IMR-90 (cell line): ENCODE measurements at regions not wholly inside any gene's neighbourhood (a gene's known extent, or its start where the extent isn't known, plus 50 kb on each side); places are given as distances from the start of the nearest gene placed in this dataset.
"Not testable (repeated sequence)": the region's sequence is repeated elsewhere in the genome, so short reads cannot be mapped to it uniquely, and the experiment has no call there.

Source experiments
- ATAC-seq: fragments of 200-7000 bp; cut with Tn5 transposase; 2 replicates; pipeline ENCODE4 v1.9.1; 2020; ENCODE audit warnings: low read depth, mild to moderate bottlenecking, moderate library complexity
- BruUV-seq: library from RNA; stranded (reverse); fragments of 400-500 nt; replicated peaks from 2 replicates; lab custom pipeline; 2021; lab: Mats Ljungman, UMichigan
- CTCF ChIA-PET: fragments of 300-600 bp; formaldehyde crosslinking; extraction: SDS; loops from one replicate; lab custom pipeline; 2021; ENCODE audit warnings: antibody characterized with exemption; lab: Yijun Ruan, JAX
- POLR2A ChIA-PET: fragments of 300-600 bp; sonication (Branson Sonifier 250); formaldehyde crosslinking; loops from one replicate; lab custom pipeline; 2022; ENCODE audit warnings: antibody characterized with exemption; ENCODE audit not compliant: unreplicated experiment; lab: Charles Lee
- DNase-seq: peaks from one replicate; pipeline ENCODE4 v3.0.0; 2013
- H2AFZ ChIP-seq: replicated peaks from 2 replicates; pipeline ENCODE3; 2013; ENCODE audit warnings: low read length, mild to moderate bottlenecking; ENCODE audit not compliant: poor library complexity
- H2AK5ac ChIP-seq: 2 replicates; pipeline ENCODE4 v1.6.1; 2013; ENCODE audit warnings: low read depth, low read length, inconsistent platforms
- H2AK9ac ChIP-seq: replicated peaks from 2 replicates; pipeline ENCODE3; 2013; ENCODE audit warnings: mild to moderate bottlenecking, low read depth, low read length, moderate library complexity; ENCODE audit not compliant: poor library complexity
- H2BK120ac ChIP-seq: 2 replicates; pipeline ENCODE4 v1.6.1; 2013; ENCODE audit warnings: low read depth, low read length, inconsistent platforms
- H2BK15ac ChIP-seq: 3 replicates; pipeline ENCODE4 v1.6.1; 2013; ENCODE audit warnings: low read depth, low read length, inconsistent platforms
- H2BK20ac ChIP-seq: 2 replicates; pipeline ENCODE4 v1.6.1; 2013; ENCODE audit warnings: low read depth, mild to moderate bottlenecking, inconsistent platforms, low read length, moderate library complexity
- H2BK5ac ChIP-seq: 2 replicates; pipeline ENCODE4 v1.6.1; 2013; ENCODE audit warnings: mild to moderate bottlenecking, low read depth, low read length, inconsistent platforms; ENCODE audit not compliant: poor library complexity, severe bottlenecking
- H3K14ac ChIP-seq: replicated peaks from 2 replicates; pipeline ENCODE4 v1.6.1; 2013; ENCODE audit warnings: low read depth, low read length, inconsistent platforms
- H3K18ac ChIP-seq: 2 replicates; pipeline ENCODE4 v1.6.1; 2013; ENCODE audit warnings: low read depth, low read length, control low read depth
- H3K23ac ChIP-seq: 2 replicates; pipeline ENCODE4 v1.6.1; 2013; ENCODE audit warnings: low read depth, low read length, inconsistent platforms
- H3K27ac ChIP-seq: 2 replicates; pipeline ENCODE4 v1.5.1; 2013; ENCODE audit warnings: mild to moderate bottlenecking, control low read depth, low read length; ENCODE audit not compliant: insufficient read depth
- H3K27me3 ChIP-seq: 2 replicates; pipeline ENCODE4 v1.6.1; 2013; ENCODE audit warnings: low read length; ENCODE audit not compliant: control insufficient read depth, insufficient read depth
- H3K36me3 ChIP-seq: 2 replicates; pipeline ENCODE4 v1.6.1; 2013; ENCODE audit warnings: low read length, mixed read lengths; ENCODE audit not compliant: control insufficient read depth, insufficient read depth
- H3K4ac ChIP-seq: 2 replicates; pipeline ENCODE4 v1.6.1; 2013; ENCODE audit warnings: low read depth, low read length, inconsistent platforms
- H3K4me1 ChIP-seq: 2 replicates; pipeline ENCODE4 v1.6.1; 2013; ENCODE audit warnings: low read length, mixed read lengths; ENCODE audit not compliant: control insufficient read depth, insufficient read depth
- H3K4me2 ChIP-seq: 2 replicates; pipeline ENCODE4 v1.6.1; 2013; ENCODE audit warnings: low read depth, mild to moderate bottlenecking, control low read depth, low read length, moderate library complexity
- H3K4me3 ChIP-seq: 2 replicates; pipeline ENCODE4 v1.5.1; 2013; ENCODE audit warnings: low read depth, mild to moderate bottlenecking, control low read depth, low read length, moderate library complexity; ENCODE audit not compliant: insufficient read depth
- H3K56ac ChIP-seq: 2 replicates; pipeline ENCODE4 v1.6.1; 2013; ENCODE audit warnings: low read length, inconsistent platforms; ENCODE audit not compliant: insufficient read depth; ENCODE audit errors: extremely low read depth
- H3K79me1 ChIP-seq, 2 experiments: 2 replicates each; pipeline ENCODE4 v1.6.1; 2013; ENCODE audit warnings: low read length in 2 of 2, inconsistent platforms in 1 of 2, low read depth in 1 of 2
- H3K9ac ChIP-seq: 2 replicates; pipeline ENCODE4 v1.6.1; 2013; ENCODE audit warnings: low read depth, low read length, control low read depth
- H3K9me1 ChIP-seq: 2 replicates; pipeline ENCODE4 v1.6.1; 2013; ENCODE audit warnings: low read length, inconsistent platforms; ENCODE audit not compliant: insufficient read depth
- H3K9me3 ChIP-seq: 2 replicates; pipeline ENCODE4 v1.6.1; 2013; ENCODE audit warnings: low read length; ENCODE audit not compliant: control insufficient read depth, insufficient read depth
- H4K20me1 ChIP-seq: 2 replicates; pipeline ENCODE4 v1.6.1; 2013; ENCODE audit warnings: low read length, inconsistent platforms; ENCODE audit not compliant: insufficient read depth
- H4K5ac ChIP-seq: 2 replicates; pipeline ENCODE4 v1.6.1; 2013; ENCODE audit warnings: mild to moderate bottlenecking, low read depth, low read length, control low read depth
- H4K8ac ChIP-seq, 2 experiments: 2 replicates each; pipeline ENCODE4 v1.6.1; 2013; ENCODE audit warnings: low read depth in 2 of 2, low read length in 2 of 2, control low read depth in 1 of 2, inconsistent platforms in 1 of 2
- H4K91ac ChIP-seq: 2 replicates; pipeline ENCODE4 v1.6.1; 2013; ENCODE audit warnings: low read depth, low read length, inconsistent platforms; ENCODE audit not compliant: insufficient read depth
- WGBS, 2 experiments: methylation state at CpG; one replicate each; pipeline versions ENCODE4 v1.1.5 to v1.1.7; 2013; ENCODE audit warnings: missing lambda C conversion rate in 2 of 2; ENCODE audit not compliant: insufficient read length in 1 of 2; ENCODE audit errors: extremely low coverage in 2 of 2; 5-methylcytosine and 5-hydroxymethylcytosine counted together
- dilution Hi-C: fragments of 300-500 bp; cut with HindIII; formaldehyde crosslinking; loops from one replicate; pipeline ENCODE4 v1.14.3; 2018; ENCODE audit warnings: low sequenced_read_pairs; ENCODE audit not compliant: unreplicated experiment
- in situ Hi-C: fragments of 300-500 bp; cut with MboI; formaldehyde crosslinking; loops from 3 replicates; pipeline ENCODE4 v1.14.3; 2019; ENCODE audit warnings: low sequenced_read_pairs, inconsistent platforms, mixed read lengths
- intact Hi-C: fragments of 100-400 bp; cut with micrococcal nuclease; formaldehyde crosslinking; loops from 2 replicates; pipeline ENCODE4 v1.10.0; 2022

DNA sequence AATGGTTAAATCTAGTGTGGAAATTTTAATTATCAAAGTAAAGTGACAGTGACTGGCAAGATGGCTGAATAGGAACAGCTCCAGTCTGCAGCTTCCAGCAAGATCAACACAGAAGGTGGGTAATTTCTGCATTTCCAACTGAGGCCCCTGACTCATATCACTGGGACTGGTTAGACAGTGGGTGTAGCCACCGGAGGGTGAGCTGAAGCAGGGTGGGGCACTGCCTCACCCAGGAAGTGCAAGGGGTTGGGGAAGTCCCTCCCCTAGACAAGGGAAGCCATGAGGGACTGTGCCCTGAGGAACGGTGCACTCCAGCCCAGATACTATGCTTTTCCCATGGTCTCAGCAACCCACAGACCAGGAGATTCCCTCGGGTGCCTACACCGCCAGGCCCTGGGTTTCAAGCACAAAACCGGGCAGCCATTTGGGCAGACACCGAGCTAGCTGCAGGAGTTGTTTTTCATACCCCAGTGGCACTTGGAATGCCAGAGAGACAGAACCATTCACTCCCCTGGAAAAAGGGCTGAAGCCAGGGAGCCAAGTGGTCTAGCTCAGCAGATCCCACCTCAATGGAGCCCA lies 716.6 kb downstream of the ROBO2 start:
- H3K9ac ChIP-seq, H3K18ac ChIP-seq, H3K27ac ChIP-seq, H2BK5ac ChIP-seq, H3K9me3 ChIP-seq, H3K4me3 ChIP-seq, H3K9me1 ChIP-seq, H3K4me1 ChIP-seq, POLR2A ChIA-PET, H3K79me1 ChIP-seq, H2AK5ac ChIP-seq, H2BK15ac ChIP-seq, H4K5ac ChIP-seq, H3K56ac ChIP-seq, intact Hi-C loops, H3K14ac ChIP-seq, ATAC-seq, H4K20me1 ChIP-seq, H2BK120ac ChIP-seq, H3K4me2 ChIP-seq, in situ Hi-C loops, H4K8ac ChIP-seq, CTCF ChIA-PET, H2AK9ac ChIP-seq, H3K27me3 ChIP-seq, DNase-seq, dilution Hi-C loops, H3K4ac ChIP-seq, H2BK20ac ChIP-seq, H2AFZ ChIP-seq, H4K91ac ChIP-seq, BruUV-seq, H3K36me3 ChIP-seq, H3K23ac ChIP-seq: not testable (repeated sequence)
- WGBS, 2 experiments: 80% methylated on average over 1 of the region's 6 CpGs; no CpG with 5 or more reads in 1 of the 2 experiments
